Testis (tissue), 2 donors: ENCODE measurements at regions not wholly inside any gene's neighbourhood (a gene's known extent, or its start where the extent isn't known, plus 50 kb on each side); places are given as distances from the start of the nearest gene placed in this dataset.

Source experiments
- DNase-seq: peaks from one replicate; pipeline ENCODE4 v3.0.0-alpha.2; 2019
- H3K27ac ChIP-seq, 2 donors: fragments of 200-600 bp; sonication (generic); one replicate each; pipeline ENCODE4 v1.5.1; 2019
- H3K27me3 ChIP-seq: fragments of 200-600 bp; sonication (generic); one replicate; pipeline ENCODE4 v1.5.1; 2019
- H3K36me3 ChIP-seq: fragments of 200-600 bp; sonication (generic); one replicate; pipeline ENCODE4 v1.5.1; 2017; ENCODE audit warnings: low read depth; ENCODE audit errors: missing control alignments
- H3K4me1 ChIP-seq: fragments of 200-600 bp; sonication (generic); one replicate; pipeline ENCODE4 v1.5.1; 2019
- H3K4me3 ChIP-seq, 2 donors: fragments of 200-600 bp; sonication (generic); one replicate each; pipeline ENCODE4 v1.5.1; 2017 to 2019
- H3K9me3 ChIP-seq: fragments of 200-600 bp; sonication (generic); one replicate; pipeline ENCODE4 v1.5.1; 2017
- POLR2A ChIP-seq: fragments of 450-650 bp; IDR thresholded peaks from one replicate; pipeline ENCODE4 v1.6.1; 2017; ENCODE audit warnings: antibody characterized with exemption, mild to moderate bottlenecking, moderate library complexity
- WGBS, 2 donors: methylation state at CpG; one replicate each; pipeline ENCODE4 v1.1.5; 2018; 5-methylcytosine and 5-hydroxymethylcytosine counted together
- intact Hi-C: fragments of 100-400 bp; cut with DNase I; formaldehyde crosslinking; loops from one replicate; pipeline ENCODE4 v1.15.1; 2023; ENCODE audit warnings: low total_unique reads
- TF ChIP-seq, protein P1 (sequence below), 3 experiments: fragments of 450-650 bp in 2 of 3; fragments of 200-600 bp in 1 of 3; sonication (generic) in 1 of 3; IDR thresholded peaks; one replicate each; pipeline ENCODE4 v1.5.1; 2016 to 2019; ENCODE audit warnings: antibody characterized with exemption in 3 of 3, mild to moderate bottlenecking in 2 of 3, moderate library complexity in 1 of 3

DNA sequence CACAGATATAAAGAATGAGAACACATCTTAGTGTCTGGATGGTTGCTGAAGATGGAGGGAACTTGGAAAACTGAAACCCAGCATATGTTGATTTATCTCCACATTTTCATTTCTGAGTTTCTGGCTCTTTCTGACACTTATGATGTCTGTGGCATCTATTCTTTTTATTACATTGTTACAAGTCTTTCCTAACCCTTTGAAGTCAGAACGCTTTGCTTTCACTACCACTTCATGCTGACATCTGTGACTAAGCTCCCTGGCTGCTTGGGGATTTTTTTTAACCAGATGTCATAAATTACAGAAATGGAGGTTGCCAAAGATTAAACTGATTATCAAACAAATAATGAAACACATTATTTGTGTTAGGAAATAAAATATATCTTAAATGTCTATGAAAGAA lies 188.7 kb downstream of the KITLG start:
- Histone ChIP-seq H3K9me3 (no peaks in the 10 kb centered on the region), H3K36me3 (no peaks in the 10 kb centered on the region), H3K4me3 (no peak overlapping the region), H3K4me1 (peaks cover 10% of the 10 kb centered on the region), H3K27ac (no peak overlapping the region), H3K27me3 (no peaks in the 10 kb centered on the region)
- intact Hi-C loops, result no loop called here
- TF ChIP-seq POLR2A, result no peak
- TF ChIP-seq, protein P1, sequence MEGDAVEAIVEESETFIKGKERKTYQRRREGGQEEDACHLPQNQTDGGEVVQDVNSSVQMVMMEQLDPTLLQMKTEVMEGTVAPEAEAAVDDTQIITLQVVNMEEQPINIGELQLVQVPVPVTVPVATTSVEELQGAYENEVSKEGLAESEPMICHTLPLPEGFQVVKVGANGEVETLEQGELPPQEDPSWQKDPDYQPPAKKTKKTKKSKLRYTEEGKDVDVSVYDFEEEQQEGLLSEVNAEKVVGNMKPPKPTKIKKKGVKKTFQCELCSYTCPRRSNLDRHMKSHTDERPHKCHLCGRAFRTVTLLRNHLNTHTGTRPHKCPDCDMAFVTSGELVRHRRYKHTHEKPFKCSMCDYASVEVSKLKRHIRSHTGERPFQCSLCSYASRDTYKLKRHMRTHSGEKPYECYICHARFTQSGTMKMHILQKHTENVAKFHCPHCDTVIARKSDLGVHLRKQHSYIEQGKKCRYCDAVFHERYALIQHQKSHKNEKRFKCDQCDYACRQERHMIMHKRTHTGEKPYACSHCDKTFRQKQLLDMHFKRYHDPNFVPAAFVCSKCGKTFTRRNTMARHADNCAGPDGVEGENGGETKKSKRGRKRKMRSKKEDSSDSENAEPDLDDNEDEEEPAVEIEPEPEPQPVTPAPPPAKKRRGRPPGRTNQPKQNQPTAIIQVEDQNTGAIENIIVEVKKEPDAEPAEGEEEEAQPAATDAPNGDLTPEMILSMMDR (IDR thresholded peaks at IDR 0.05), result no peak
- DNase-seq, result no peak
- 24 to 52% methylated on average over 1 of the region's 1 CpG for WGBS, 2 donors

DNA sequence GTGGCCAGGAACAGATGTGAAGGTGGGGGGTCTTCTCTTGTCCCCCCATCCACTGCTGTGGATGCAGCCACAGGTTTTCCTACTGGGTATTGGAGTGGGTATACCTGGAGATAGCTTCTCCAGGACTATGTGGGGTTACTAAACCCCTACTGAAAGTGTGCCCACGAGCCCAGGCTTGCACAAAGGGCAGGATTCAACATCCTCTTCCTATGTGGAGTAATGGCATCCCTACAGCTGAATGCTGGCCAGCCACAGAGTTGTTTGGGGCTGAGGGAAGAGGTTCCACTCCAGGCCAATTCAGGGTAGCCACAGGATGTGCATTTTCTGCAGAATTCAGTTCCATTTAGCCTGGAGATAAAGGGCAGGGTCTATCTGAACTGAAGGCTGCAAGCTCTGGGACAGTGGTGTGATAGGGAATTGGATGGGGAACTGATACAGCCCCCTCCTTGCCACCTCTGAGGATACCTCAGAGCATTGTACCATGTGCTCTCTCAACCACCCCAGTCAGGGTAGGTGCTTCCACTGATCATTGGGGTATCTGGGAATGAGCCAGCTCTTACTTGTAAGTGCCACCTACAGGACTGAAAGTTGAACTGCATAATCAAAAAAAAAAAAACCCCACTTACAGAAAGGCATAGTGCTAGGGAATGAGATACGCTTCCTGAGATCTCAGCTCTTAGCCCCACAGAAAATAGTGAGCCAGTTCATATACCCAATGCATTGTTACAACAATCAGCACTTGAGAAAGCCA lies 187.1 kb downstream of the KITLG start:
- intact Hi-C loops, result no loop called here
- DNase-seq, result no peak
- Histone ChIP-seq H3K27ac (no peak overlapping the region), H3K4me1 (peaks cover 10% of the 10 kb centered on the region), H3K9me3 (no peaks in the 10 kb centered on the region), H3K4me3 (no peak overlapping the region), H3K27me3 (no peaks in the 10 kb centered on the region), H3K36me3 (no peaks in the 10 kb centered on the region)
- 84 to 97% methylated on average over 2 of the region's 2 CpGs for WGBS, 2 donors
- no peak for TF ChIP-seq POLR2A

DNA sequence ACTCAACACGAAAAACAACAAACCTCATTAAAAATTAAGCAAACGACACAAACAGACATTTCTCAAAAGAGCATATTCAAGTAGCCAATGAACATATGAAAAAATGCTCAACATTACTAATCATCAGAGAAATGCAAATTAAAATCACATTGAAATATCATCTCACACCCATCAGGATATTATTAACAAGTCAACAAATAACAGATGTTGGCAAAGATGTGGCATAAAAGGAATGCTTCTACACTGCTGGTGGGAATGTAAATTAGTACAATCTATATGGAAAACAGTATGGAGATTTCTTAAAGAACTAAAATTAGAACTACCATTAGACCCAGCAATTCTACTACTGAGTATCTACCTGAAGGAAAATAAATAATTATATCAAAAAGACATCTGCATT lies 182.2 kb downstream of the KITLG start:
- TF ChIP-seq, protein P1 (IDR thresholded peaks at IDR 0.05), result no peak
- no peak for TF ChIP-seq POLR2A
- WGBS, 2 donors, result 76 to 79% methylated on average over 2 of the region's 2 CpGs
- Histone ChIP-seq H3K4me3 (no peak overlapping the region), H3K27ac (no peak overlapping the region), H3K4me1 (no peaks in the 10 kb centered on the region), H3K27me3 (no peaks in the 10 kb centered on the region), H3K9me3 (no peaks in the 10 kb centered on the region), H3K36me3 (no peaks in the 10 kb centered on the region)
- intact Hi-C loops, result no loop called here
- DNase-seq, result no peak

DNA sequence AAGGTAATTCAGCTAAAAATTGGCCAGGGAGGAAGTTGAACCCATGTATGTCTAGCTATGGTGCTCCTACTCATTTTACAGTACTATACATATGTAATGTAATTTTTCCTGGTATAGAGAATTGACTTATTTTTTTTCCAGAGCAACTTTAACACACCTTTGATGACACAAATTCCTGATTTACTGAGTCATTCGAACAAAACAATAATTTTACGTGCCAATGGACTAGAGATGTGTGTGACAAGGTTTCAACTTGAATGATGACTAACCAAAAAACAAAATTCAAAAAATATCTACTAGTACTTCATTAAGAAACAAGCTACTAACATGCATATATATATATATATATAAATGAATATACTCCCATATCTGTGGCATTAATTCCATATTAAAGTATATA lies 180.5 kb downstream of the KITLG start:
- H3K9me3 ChIP-seq, result no peaks in the 10 kb centered on the region
- DNase-seq, result no peak
- TF ChIP-seq, protein P1 (IDR thresholded peaks at IDR 0.05), result no peak
- TF ChIP-seq POLR2A, result no peak
- no peak overlapping the region for H3K4me3 ChIP-seq
- H3K27me3 ChIP-seq, result no peaks in the 10 kb centered on the region
- intact Hi-C loops, result no loop called here
- no peaks in the 10 kb centered on the region for H3K4me1 ChIP-seq
- no peak overlapping the region for H3K27ac ChIP-seq
- 85 to 90% methylated on average over 2 of the region's 2 CpGs for WGBS, 2 donors
- no peaks in the 10 kb centered on the region for H3K36me3 ChIP-seq

DNA sequence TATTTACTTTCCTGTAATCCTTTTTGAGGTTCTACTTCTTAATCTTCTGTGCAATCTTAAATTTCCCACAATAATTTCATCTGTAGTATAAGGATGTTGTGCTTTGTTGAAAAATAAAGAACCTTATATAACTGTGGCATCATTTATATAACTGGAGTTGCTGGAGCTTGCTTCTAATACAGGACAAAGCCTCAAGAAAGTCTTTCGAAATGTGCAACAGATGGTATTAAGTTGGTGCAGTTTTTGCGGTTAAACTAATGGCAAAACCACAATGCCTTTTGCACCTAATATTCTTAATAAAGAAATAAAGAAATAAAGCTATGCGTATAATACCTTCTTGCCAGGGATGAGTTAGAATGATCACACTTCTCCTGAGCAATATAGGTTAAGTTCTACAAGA lies 180.0 kb downstream of the KITLG start:
- Histone ChIP-seq H3K4me3 (no peak overlapping the region), H3K27ac (no peak overlapping the region), H3K36me3 (no peaks in the 10 kb centered on the region), H3K9me3 (no peaks in the 10 kb centered on the region), H3K4me1 (no peaks in the 10 kb centered on the region), H3K27me3 (no peaks in the 10 kb centered on the region)
- no peak for DNase-seq
- intact Hi-C loops, result no loop called here
- TF ChIP-seq POLR2A, result no peak
- TF ChIP-seq, protein P1 (IDR thresholded peaks at IDR 0.05), result no peak
- 88 to 99% methylated on average over 3 of the region's 3 CpGs for WGBS, 2 donors
